HEK293 (cell line): ENCODE measurements at regions not wholly inside any gene's neighbourhood (a gene's known extent, or its start where the extent isn't known, plus 50 kb on each side); places are given as distances from the start of the nearest gene placed in this dataset.

ENCODE experiments used
- REST ChIP-seq: fragments of 450-650 bp; formaldehyde crosslinking; IDR thresholded peaks from 2 replicates; pipeline ENCODE4 v1.5.1; 2016; ENCODE audit warnings: missing biosample characterization, missing genetic modification characterization
- YY1 ChIP-seq: fragments of 450-650 bp; formaldehyde crosslinking; IDR thresholded peaks from 2 replicates; pipeline ENCODE4 v1.5.1; 2018; ENCODE audit warnings: missing biosample characterization, missing genetic modification characterization
- ZBTB48 ChIP-seq: fragments of 450-650 bp; formaldehyde crosslinking; IDR thresholded peaks from 2 replicates; pipeline ENCODE4 v1.5.1; 2016; ENCODE audit warnings: missing biosample characterization, missing genetic modification characterization
- ZFP37 ChIP-seq: fragments of 450-650 bp; formaldehyde crosslinking; IDR thresholded peaks from 2 replicates; pipeline ENCODE4 v1.5.1; 2016; ENCODE audit warnings: missing biosample characterization, missing genetic modification characterization
- ZNF302 ChIP-seq: fragments of 450-650 bp; formaldehyde crosslinking; IDR thresholded peaks from 2 replicates; pipeline ENCODE4 v1.5.1; 2016; ENCODE audit warnings: missing biosample characterization, missing genetic modification characterization, low read depth
- ZNF558 ChIP-seq: fragments of 450-650 bp; formaldehyde crosslinking; IDR thresholded peaks from 2 replicates; pipeline ENCODE4 v1.5.1; 2016; ENCODE audit warnings: missing biosample characterization, missing genetic modification characterization
- ZNF585B ChIP-seq: fragments of 450-650 bp; formaldehyde crosslinking; IDR thresholded peaks from 2 replicates; pipeline ENCODE4 v1.5.1; 2016; ENCODE audit warnings: missing biosample characterization, missing genetic modification characterization
- ZNF707 ChIP-seq: fragments of 450-650 bp; formaldehyde crosslinking; IDR thresholded peaks from 2 replicates; pipeline ENCODE4 v1.5.1; 2016; ENCODE audit warnings: missing biosample characterization, missing genetic modification characterization
- TF ChIP-seq, protein P1 (sequence below): fragments of 450-650 bp; formaldehyde crosslinking; IDR thresholded peaks from 2 replicates; pipeline ENCODE4 v1.5.1; 2016; ENCODE audit warnings: missing biosample characterization, missing genetic modification characterization
- TF ChIP-seq, protein P2 (sequence below): fragments of 450-650 bp; formaldehyde crosslinking; IDR thresholded peaks from 2 replicates; pipeline ENCODE4 v1.5.1; 2017; ENCODE audit warnings: missing biosample characterization, missing genetic modification characterization

- no peak for TF ChIP-seq ZNF707
- TF ChIP-seq ZNF558 (tag by site-specific recombination) = no peak
- TF ChIP-seq ZFP37 (tag by site-specific recombination) = no peak
- TF ChIP-seq REST (tag by site-specific recombination) = no peak
- TF ChIP-seq, protein P1, sequence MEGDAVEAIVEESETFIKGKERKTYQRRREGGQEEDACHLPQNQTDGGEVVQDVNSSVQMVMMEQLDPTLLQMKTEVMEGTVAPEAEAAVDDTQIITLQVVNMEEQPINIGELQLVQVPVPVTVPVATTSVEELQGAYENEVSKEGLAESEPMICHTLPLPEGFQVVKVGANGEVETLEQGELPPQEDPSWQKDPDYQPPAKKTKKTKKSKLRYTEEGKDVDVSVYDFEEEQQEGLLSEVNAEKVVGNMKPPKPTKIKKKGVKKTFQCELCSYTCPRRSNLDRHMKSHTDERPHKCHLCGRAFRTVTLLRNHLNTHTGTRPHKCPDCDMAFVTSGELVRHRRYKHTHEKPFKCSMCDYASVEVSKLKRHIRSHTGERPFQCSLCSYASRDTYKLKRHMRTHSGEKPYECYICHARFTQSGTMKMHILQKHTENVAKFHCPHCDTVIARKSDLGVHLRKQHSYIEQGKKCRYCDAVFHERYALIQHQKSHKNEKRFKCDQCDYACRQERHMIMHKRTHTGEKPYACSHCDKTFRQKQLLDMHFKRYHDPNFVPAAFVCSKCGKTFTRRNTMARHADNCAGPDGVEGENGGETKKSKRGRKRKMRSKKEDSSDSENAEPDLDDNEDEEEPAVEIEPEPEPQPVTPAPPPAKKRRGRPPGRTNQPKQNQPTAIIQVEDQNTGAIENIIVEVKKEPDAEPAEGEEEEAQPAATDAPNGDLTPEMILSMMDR (tag by site-specific recombination) = no peak
- no peak for TF ChIP-seq ZNF585B (tag by site-specific recombination)
- no peak for TF ChIP-seq ZNF302 (tag by site-specific recombination)
- TF ChIP-seq YY1 (tag by site-specific recombination) = no peak
- TF ChIP-seq, protein P2, sequence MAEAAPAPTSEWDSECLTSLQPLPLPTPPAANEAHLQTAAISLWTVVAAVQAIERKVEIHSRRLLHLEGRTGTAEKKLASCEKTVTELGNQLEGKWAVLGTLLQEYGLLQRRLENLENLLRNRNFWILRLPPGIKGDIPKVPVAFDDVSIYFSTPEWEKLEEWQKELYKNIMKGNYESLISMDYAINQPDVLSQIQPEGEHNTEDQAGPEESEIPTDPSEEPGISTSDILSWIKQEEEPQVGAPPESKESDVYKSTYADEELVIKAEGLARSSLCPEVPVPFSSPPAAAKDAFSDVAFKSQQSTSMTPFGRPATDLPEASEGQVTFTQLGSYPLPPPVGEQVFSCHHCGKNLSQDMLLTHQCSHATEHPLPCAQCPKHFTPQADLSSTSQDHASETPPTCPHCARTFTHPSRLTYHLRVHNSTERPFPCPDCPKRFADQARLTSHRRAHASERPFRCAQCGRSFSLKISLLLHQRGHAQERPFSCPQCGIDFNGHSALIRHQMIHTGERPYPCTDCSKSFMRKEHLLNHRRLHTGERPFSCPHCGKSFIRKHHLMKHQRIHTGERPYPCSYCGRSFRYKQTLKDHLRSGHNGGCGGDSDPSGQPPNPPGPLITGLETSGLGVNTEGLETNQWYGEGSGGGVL (tag by site-specific recombination) = no peak
- no peak for TF ChIP-seq ZBTB48 (tag by site-specific recombination)
Measured at GRCh38 chr12:24036438-24037216, 87.2 kb upstream of the SOX5 start.
